ENCODE measurements at regions not wholly inside any gene's neighbourhood (a gene's known extent, or its start where the extent isn't known, plus 50 kb on each side); places are given as distances from the start of the nearest gene placed in this dataset.

DNA sequence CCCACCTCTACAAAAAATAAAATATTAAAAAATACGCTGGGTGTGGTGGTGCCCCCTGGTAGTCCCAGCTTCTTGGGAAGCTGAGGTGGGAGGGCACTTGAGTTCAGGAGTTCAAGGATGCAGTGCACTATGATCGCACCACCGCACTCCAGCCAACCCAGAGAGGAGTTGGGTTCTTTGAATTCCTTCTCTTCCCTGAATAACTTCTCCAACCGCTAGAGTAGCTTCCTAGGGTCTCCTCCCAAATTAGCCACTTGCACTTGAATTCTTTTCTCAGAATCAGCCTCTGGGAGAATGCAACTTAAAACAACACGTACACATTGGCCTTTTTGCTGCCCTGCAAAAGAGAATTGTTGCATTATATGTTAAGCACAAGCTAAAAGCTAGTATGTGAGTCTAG lies 272.5 kb downstream of the ABHD5 start:
- TF ChIP-seq, protein P1, sequence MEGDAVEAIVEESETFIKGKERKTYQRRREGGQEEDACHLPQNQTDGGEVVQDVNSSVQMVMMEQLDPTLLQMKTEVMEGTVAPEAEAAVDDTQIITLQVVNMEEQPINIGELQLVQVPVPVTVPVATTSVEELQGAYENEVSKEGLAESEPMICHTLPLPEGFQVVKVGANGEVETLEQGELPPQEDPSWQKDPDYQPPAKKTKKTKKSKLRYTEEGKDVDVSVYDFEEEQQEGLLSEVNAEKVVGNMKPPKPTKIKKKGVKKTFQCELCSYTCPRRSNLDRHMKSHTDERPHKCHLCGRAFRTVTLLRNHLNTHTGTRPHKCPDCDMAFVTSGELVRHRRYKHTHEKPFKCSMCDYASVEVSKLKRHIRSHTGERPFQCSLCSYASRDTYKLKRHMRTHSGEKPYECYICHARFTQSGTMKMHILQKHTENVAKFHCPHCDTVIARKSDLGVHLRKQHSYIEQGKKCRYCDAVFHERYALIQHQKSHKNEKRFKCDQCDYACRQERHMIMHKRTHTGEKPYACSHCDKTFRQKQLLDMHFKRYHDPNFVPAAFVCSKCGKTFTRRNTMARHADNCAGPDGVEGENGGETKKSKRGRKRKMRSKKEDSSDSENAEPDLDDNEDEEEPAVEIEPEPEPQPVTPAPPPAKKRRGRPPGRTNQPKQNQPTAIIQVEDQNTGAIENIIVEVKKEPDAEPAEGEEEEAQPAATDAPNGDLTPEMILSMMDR (conservative IDR thresholded peaks at IDR 0.05; ENCODE audit: low read length): no peak
- no peak for TF ChIP-seq EZH2phosphoT487 (IDR thresholded peaks at IDR 0.05; ENCODE audit: borderline replicate concordance)

Data from Loucy (cell line).